Muscle of leg (tissue), 3 donors: ENCODE measurements at regions not wholly inside any gene's neighbourhood (a gene's known extent, or its start where the extent isn't known, plus 50 kb on each side); places are given as distances from the start of the nearest gene placed in this dataset.
A peak's percentile ranks its signal among the peaks of the same experiment; 100 is the strongest.

Experiments
- DNase-seq: peaks from one replicate; pipeline ENCODE4 v3.0.0; 2013
- H3K27ac ChIP-seq: one replicate; pipeline ENCODE4 v1.5.1; 2013; ENCODE audit warnings: mild to moderate bottlenecking, low read length, control low read depth
- H3K27me3 ChIP-seq: one replicate; pipeline ENCODE4 v1.6.1; 2013; ENCODE audit warnings: low read length; ENCODE audit not compliant: control insufficient read depth, insufficient read depth
- H3K36me3 ChIP-seq: one replicate; pipeline ENCODE4 v1.6.1; 2013; ENCODE audit warnings: low read length; ENCODE audit not compliant: control insufficient read depth, insufficient read depth
- H3K4me1 ChIP-seq: one replicate; pipeline ENCODE4 v1.6.1; 2013; ENCODE audit warnings: low read length; ENCODE audit not compliant: control insufficient read depth, insufficient read depth
- H3K4me3 ChIP-seq: one replicate; pipeline ENCODE4 v1.5.1; 2013; ENCODE audit warnings: low read length, control low read depth
- H3K9me3 ChIP-seq: replicated peaks from 2 replicates; pipeline ENCODE4 v1.6.1; 2013; ENCODE audit warnings: low read depth, low read length; ENCODE audit not compliant: control insufficient read depth
- WGBS: methylation state at CpG from one replicate; pipeline ENCODE4 v1.1.5; 2013; ENCODE audit warnings: missing lambda C conversion rate; ENCODE audit not compliant: insufficient coverage; 5-methylcytosine and 5-hydroxymethylcytosine counted together

DNA sequence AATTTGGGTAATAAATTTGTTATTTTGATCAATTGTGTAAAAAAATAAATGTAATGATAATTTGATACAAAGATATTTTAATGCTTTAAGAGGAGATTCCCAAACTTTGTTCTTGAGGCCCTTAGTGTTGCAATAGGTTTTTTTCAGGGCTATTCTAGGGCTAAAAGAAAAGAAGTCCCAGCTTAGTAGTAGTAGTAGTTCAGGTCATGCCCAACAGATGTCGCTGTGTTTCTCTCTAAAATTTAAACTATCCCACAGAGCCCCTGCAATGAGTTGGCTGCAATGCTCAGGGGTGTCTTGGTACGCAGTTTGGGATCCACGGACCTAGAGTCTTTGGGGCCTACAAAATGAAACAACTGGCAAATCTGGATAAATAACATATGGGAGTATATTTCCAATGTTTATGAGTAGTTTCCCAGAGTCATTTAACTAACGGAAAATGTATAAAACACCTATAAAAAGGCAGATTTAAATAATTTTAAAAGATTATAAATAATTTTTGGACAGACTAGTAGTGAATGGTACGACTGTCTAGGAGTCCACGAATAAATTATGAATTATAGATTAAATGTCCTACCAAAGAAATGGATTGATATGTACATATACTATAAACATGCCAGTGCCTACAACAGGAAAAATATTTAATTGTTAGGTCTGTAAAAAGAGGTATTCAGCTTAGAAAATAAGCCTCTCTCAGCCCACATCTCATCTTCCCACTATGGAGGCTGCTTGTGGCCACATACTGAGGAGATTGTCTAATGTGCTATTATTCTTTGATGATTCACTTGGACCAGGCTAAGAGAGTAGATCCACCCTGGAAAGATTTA lies 228.5 kb upstream of the PMFBP1 start:
- Histone ChIP-seq H3K36me3 (no peaks in the 10 kb centered on the region), H3K27ac (no peak overlapping the region), H3K4me3 (no peak overlapping the region), H3K9me3 (no peaks in the 10 kb centered on the region), H3K27me3 (no peaks in the 10 kb centered on the region), H3K4me1 (no peaks in the 10 kb centered on the region)
- no CpG with 5 or more reads among the region's 6 CpGs for WGBS
- DNase-seq = peak; percentile 74

DNA sequence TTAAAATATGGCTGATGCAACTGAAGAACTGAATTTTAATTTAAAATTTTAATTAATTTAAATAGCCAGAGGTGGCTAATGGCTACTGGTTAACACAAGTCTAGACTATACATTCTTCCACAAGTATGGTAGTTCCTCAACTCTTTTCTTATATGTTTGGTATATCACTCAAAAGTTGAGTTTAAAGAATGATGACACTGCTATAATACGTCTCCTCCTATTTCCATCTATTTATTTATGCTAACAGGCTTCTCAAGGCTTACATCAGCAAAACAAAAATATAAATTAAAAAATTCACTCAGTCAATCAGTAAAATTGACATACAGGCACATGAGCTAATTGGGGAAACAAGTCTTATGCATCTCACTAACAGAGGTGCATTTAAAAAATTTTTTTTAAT lies 227.9 kb upstream of the PMFBP1 start:
- no peak for DNase-seq
- H3K4me1 ChIP-seq = no peaks in the 10 kb centered on the region
- no peak overlapping the region for H3K27ac ChIP-seq
- H3K9me3 ChIP-seq = no peaks in the 10 kb centered on the region
- no peaks in the 10 kb centered on the region for H3K36me3 ChIP-seq
- WGBS = no CpG with 5 or more reads among the region's 1 CpG
- H3K27me3 ChIP-seq = no peaks in the 10 kb centered on the region
- H3K4me3 ChIP-seq = no peak overlapping the region

DNA sequence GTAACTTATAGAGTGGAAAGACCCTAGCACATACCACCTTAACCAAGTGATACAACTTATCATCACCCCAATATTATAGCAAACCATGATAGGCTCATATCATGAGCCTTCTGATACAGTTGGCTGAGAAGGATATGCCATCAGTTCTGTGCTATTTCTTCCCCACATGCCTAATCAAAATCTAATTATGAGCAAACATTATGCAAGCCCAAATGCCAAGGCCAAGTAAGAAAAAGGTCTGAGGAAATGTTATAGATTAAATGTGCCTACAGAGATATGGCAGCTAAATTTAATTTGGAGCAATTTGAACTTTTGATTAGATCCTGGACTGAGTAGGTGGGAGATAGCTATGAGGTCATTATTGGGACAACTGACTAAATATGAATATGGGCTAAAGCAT lies 225.9 kb upstream of the PMFBP1 start:
- Histone ChIP-seq H3K9me3 (no peaks in the 10 kb centered on the region), H3K27me3 (no peaks in the 10 kb centered on the region), H3K4me3 (no peak overlapping the region), H3K27ac (no peak overlapping the region), H3K36me3 (no peaks in the 10 kb centered on the region), H3K4me1 (no peaks in the 10 kb centered on the region)
- DNase-seq = no peak

DNA sequence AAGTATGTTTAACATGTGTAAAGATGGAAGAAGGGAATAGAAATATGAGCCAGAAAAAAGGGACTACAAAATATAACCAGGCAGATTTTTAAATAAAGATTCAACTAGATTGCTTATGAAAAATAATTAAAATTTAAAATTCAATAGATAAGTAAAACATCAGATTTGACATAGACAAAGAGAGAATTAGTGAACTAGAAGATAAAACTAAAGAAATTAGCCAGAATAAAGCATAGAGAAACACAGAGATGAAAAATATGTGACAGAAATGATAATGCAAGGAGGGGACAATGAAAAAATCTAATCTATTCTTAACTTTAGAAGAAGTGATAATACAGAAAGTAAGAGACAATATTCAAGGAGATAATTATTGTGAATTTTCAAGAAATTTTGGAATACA lies 222.6 kb upstream of the PMFBP1 start:
- Histone ChIP-seq H3K36me3 (no peaks in the 10 kb centered on the region), H3K27ac (no peak overlapping the region), H3K27me3 (no peaks in the 10 kb centered on the region), H3K9me3 (no peaks in the 10 kb centered on the region), H3K4me3 (no peak overlapping the region), H3K4me1 (no peaks in the 10 kb centered on the region)
- no peak for DNase-seq

DNA sequence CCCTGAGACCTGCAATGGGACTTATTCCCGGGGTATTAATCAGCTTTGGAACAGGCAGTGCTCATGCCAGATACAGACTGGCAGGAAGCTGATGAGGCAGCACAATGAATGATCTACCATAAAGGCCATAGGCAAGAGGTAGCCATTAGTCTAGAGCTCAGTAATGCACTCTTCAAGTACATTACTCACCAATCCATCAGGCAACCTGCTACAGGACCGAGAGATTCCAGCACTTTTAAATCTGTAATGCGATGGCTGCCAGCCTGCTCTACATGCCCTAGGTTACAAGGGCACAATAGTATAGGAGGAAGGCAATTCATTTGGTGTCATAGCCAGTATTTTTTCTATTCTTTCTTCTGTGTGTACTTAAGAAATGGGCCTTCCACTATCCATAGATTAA lies 217.8 kb upstream of the PMFBP1 start:
- DNase-seq = no peak
- Histone ChIP-seq H3K36me3 (no peaks in the 10 kb centered on the region), H3K9me3 (no peaks in the 10 kb centered on the region), H3K27ac (no peak overlapping the region), H3K4me1 (no peaks in the 10 kb centered on the region), H3K27me3 (no peaks in the 10 kb centered on the region), H3K4me3 (no peak overlapping the region)
- 88% methylated on average over 1 of the region's 3 CpGs for WGBS

DNA sequence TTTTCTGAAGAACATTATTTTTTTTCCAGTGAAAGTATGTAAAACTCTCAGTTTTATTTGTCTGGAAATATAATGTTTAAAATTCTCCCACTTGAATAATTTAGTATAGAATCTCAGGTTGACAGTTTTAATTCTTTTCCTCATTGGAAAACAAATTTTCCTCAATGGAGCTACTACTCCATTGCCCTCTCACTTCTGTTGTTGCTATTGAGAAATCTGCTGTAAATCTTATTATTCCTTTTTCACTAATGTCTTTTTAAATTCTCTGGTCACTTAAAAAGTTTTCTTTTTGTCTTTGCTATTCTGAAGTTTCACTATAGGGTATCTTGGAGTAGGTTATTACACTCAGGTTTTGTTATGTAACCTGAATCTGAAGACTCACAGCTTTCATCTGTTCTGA lies 216.1 kb upstream of the PMFBP1 start:
- no peaks in the 10 kb centered on the region for H3K27me3 ChIP-seq
- no peak for DNase-seq
- H3K36me3 ChIP-seq = no peaks in the 10 kb centered on the region
- H3K4me1 ChIP-seq = no peaks in the 10 kb centered on the region
- H3K27ac ChIP-seq = no peak overlapping the region
- no peak overlapping the region for H3K4me3 ChIP-seq
- no peaks in the 10 kb centered on the region for H3K9me3 ChIP-seq

DNA sequence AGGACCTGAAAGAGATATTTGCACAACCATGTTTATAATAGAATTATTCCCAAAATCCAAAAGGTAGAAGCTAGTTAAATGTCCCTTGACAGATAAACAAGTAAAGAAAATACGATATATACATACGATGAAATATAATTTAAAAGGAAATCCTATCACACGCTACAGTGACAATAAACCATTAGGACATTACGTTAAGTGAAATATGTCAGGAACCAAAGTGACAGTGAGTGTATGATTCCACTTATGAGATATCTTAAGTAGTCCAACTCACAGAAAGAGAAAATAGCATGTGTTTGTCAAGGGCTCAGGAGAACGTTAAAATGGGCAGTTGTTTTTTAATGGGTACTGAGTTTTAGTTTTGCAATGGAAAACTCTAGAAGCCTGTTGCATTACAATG lies 212.7 kb upstream of the PMFBP1 start:
- Histone ChIP-seq H3K4me3 (no peak overlapping the region), H3K9me3 (no peaks in the 10 kb centered on the region), H3K4me1 (no peaks in the 10 kb centered on the region), H3K36me3 (no peaks in the 10 kb centered on the region), H3K27me3 (no peaks in the 10 kb centered on the region), H3K27ac (no peak overlapping the region)
- no peak for DNase-seq
- no CpG with 5 or more reads among the region's 5 CpGs for WGBS

DNA sequence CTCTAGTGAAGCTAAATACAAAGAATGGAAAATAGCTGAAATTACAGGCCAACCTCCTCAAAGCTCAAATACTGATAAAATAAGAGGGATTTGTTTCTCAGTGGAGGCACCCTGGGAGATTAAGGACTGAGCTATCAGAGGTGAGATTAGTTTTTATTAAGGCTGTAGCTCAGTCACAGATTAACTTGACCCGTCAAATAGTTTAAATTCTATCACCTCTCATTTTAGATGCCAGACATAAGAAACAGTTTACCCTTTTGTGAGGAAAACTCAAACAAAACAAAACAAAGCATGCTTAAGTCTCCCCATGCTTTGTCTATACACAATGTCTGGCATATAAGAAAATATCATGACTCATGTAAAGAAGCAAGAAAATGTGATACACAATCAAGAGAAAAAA lies 208.3 kb upstream of the PMFBP1 start:
- no peak overlapping the region for H3K27ac ChIP-seq
- H3K4me3 ChIP-seq = no peak overlapping the region
- H3K9me3 ChIP-seq = no peaks in the 10 kb centered on the region
- DNase-seq = no peak
- H3K36me3 ChIP-seq = no peaks in the 10 kb centered on the region
- H3K4me1 ChIP-seq = no peaks in the 10 kb centered on the region
- whole genome bisulfite sequencing = no CpG with 5 or more reads among the region's 1 CpG
- H3K27me3 ChIP-seq = no peaks in the 10 kb centered on the region

DNA sequence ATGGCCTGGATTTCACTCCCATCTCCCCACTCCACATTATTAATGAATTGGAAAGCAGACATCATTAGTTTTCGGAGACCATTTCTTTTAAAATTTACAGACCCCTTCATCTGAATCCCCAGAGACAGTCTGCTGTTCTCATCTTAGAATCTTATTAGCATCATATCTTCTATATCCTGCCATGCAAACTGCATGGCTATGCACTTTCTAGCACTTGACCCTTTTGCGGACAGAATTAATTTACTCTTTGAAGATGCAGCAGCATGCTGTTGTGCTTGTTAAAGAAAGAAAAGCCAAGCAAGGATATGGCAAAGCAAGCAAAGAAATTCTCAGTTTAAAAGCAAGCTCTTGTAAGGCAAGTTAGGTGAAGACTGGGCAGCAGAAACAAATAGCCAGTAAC lies 201.2 kb upstream of the PMFBP1 start:
- H3K9me3 ChIP-seq = no peaks in the 10 kb centered on the region
- no peak for DNase-seq
- H3K27me3 ChIP-seq = no peaks in the 10 kb centered on the region
- no peak overlapping the region for H3K4me3 ChIP-seq
- no peaks in the 10 kb centered on the region for H3K36me3 ChIP-seq
- WGBS = 86% methylated on average over 1 of the region's 2 CpGs
- H3K4me1 ChIP-seq = no peaks in the 10 kb centered on the region
- no peak overlapping the region for H3K27ac ChIP-seq

DNA sequence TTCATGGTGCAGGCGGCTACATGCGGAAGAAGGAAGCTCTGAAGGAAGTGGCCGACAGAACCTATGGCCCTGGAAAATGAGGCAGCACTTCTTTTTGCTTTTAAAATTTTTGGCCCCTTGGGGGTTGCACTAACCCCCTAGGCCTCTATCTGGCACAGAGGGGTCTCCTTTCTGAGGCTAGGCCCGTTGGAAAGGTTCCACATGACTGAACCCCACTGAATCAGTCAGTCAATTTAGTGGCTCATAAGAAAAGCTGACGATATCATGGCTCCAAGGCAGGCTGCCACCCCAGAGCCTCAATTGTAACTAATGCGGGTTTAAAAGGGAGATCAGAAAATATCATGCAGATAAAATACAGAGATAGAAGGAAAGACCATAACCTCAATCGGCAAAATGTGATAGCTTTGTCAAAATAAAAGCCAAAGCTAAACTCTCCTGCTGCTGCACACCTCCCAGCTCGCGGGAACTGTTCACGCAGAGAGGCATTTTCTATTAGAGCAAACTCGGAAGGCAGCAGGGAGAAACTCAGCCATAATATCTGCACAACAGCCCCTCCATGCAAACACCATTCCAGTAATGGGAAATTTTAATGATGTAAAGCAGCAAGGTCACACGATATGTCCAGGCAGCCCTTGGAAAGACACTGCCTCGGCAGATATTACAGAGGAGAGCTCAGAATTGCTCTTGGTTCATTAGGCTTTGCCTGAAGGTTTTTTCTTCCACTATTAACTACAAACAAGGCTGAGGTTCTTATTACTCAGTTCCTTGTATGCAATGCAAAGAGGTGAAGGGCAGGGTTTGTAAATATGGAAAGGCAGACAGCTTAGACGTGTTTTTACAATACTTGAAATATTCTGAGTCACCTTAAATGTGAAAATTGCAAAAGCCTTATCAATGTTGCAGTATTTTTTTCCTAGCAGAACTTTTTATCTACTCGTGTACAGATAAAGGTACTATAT lies 200.4 kb upstream of the PMFBP1 start:
- WGBS = 17% methylated on average over 2 of the region's 15 CpGs
- Histone ChIP-seq H3K27ac (no peak overlapping the region), H3K9me3 (no peaks in the 10 kb centered on the region), H3K36me3 (no peaks in the 10 kb centered on the region), H3K4me3 (no peak overlapping the region), H3K4me1 (no peaks in the 10 kb centered on the region), H3K27me3 (no peaks in the 10 kb centered on the region)
- peak; percentile 2 for DNase-seq
